SK-N-SH treated with all-trans-retinoic acid at 6 μM for 48 hours (cell line): ENCODE measurements at regions not wholly inside any gene's neighbourhood (a gene's known extent, or its start where the extent isn't known, plus 50 kb on each side); places are given as distances from the start of the nearest gene placed in this dataset.

Source experiments
- ARNTL ChIP-seq: fragments of 450-650 bp; formaldehyde crosslinking; IDR thresholded peaks from 2 replicates; pipeline ENCODE4 v1.5.0; 2020; ENCODE audit warnings: low read depth, mild to moderate bottlenecking, moderate library complexity, borderline replicate concordance
- CREB5 ChIP-seq: fragments of 250-450 bp; sonication (Bioruptor Pico); IDR thresholded peaks from 2 replicates; pipeline ENCODE4 v1.5.1; 2020; ENCODE audit warnings: low read depth, mild to moderate bottlenecking, moderate library complexity
- CSDC2 ChIP-seq: fragments of 250-450 bp; sonication (Bioruptor Pico); IDR thresholded peaks from 2 replicates; pipeline ENCODE4 v1.5.0; 2020; ENCODE audit warnings: mild to moderate bottlenecking, moderate library complexity
- TOX ChIP-seq: fragments of 250-450 bp; sonication (Bioruptor Pico); IDR thresholded peaks from 2 replicates; pipeline ENCODE4 v1.8.0; 2021; ENCODE audit warnings: mild to moderate bottlenecking, moderate library complexity, borderline replicate concordance
- ZC3H10 ChIP-seq: fragments of 250-450 bp; sonication (Bioruptor Pico); IDR thresholded peaks from 2 replicates; pipeline ENCODE4 v1.5.1; 2021; ENCODE audit warnings: mild to moderate bottlenecking, moderate library complexity
- ZFP3 ChIP-seq: fragments of 250-450 bp; sonication (Bioruptor Pico); IDR thresholded peaks from 2 replicates; pipeline ENCODE4 v1.5.0; 2020; ENCODE audit warnings: mild to moderate bottlenecking, moderate library complexity
- ZFP30 ChIP-seq: fragments of 450-650 bp; formaldehyde crosslinking; IDR thresholded peaks from 2 replicates; pipeline ENCODE4 v1.5.0; 2022; ENCODE audit warnings: mild to moderate bottlenecking, moderate library complexity
- ZNF565 ChIP-seq: fragments of 450-650 bp; formaldehyde crosslinking; conservative IDR thresholded peaks from 2 replicates; pipeline ENCODE4 v1.5.0; 2020; ENCODE audit warnings: low read depth, mild to moderate bottlenecking, moderate library complexity
- ZNF70 ChIP-seq: fragments of 450-650 bp; formaldehyde crosslinking; IDR thresholded peaks from 2 replicates; pipeline ENCODE4 v1.5.0; 2020; ENCODE audit warnings: mild to moderate bottlenecking, moderate library complexity
- TF ChIP-seq, protein P1 (sequence below): fragments of 250-450 bp; sonication (Bioruptor Pico); IDR thresholded peaks from 2 replicates; pipeline ENCODE4 v1.8.0; 2020; ENCODE audit warnings: mild to moderate bottlenecking, moderate library complexity, borderline replicate concordance

DNA sequence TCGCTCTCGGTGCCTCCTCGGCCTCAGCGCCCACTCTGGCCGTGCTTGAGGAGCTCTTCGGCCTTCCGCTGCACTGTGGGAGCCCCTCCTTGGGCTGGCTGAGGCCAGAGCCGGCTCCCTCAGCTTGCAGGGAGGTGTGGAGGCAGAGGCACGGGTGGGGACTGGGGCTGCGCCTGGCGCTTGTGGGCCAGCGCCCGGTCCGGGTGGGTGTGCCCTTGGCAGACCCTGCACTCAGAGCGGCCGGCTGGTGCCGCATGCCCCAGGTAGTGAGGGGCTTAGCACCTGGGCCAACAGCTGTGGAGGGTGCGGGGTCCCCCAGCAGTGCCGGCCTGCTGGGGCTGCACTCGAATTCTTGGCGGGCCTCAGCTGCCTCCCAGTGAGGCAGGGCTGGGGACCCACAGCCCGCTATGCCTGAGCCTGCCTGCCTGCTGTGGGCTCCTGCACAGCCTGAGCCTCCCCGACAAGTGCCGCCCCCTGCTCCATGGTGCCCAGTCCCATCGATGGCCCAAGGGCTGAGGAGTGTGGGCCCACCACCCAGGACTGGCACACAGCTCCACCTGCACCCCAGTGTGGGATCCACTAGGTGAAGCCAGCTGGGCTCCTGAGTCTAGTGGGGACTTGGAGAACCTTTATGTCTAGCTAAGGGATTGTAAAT is 2085.2 kb upstream of the ACO1 start:
- no peak for TF ChIP-seq ZFP30 (CRISPR knock-in tag)
- no peak for TF ChIP-seq CSDC2 (CRISPR knock-in tag)
- no peak for TF ChIP-seq ZC3H10 (CRISPR knock-in tag)
- no peak for TF ChIP-seq ZNF70
- no peak for TF ChIP-seq TOX (CRISPR knock-in tag)
- no peak for TF ChIP-seq ARNTL
- TF ChIP-seq ZNF565 (CRISPR knock-in tag): no peak
- no peak for TF ChIP-seq CREB5
- TF ChIP-seq ZFP3: no peak
- TF ChIP-seq, protein P1, sequence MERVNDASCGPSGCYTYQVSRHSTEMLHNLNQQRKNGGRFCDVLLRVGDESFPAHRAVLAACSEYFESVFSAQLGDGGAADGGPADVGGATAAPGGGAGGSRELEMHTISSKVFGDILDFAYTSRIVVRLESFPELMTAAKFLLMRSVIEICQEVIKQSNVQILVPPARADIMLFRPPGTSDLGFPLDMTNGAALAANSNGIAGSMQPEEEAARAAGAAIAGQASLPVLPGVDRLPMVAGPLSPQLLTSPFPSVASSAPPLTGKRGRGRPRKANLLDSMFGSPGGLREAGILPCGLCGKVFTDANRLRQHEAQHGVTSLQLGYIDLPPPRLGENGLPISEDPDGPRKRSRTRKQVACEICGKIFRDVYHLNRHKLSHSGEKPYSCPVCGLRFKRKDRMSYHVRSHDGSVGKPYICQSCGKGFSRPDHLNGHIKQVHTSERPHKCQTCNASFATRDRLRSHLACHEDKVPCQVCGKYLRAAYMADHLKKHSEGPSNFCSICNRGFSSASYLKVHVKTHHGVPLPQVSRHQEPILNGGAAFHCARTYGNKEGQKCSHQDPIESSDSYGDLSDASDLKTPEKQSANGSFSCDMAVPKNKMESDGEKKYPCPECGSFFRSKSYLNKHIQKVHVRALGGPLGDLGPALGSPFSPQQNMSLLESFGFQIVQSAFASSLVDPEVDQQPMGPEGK (CRISPR knock-in tag): no peak
